Gastroesophageal sphincter (tissue), 4 donors: ENCODE measurements at regions not wholly inside any gene's neighbourhood (a gene's known extent, or its start where the extent isn't known, plus 50 kb on each side); places are given as distances from the start of the nearest gene placed in this dataset.
"Not testable (repeated sequence)": the region's sequence is repeated elsewhere in the genome, so short reads cannot be mapped to it uniquely, and the experiment has no call there.

Experiments used
- ATAC-seq: fragments of 150-250 bp; one replicate; pipeline ENCODE4 v1.9.1; 2016; ENCODE audit warnings: mild to moderate bottlenecking, moderate library complexity
- H3K27ac ChIP-seq, 4 donors: fragments of 200-600 bp; sonication (generic) in 3 of 4; 1 replicate in 3 of 4; 2 replicates in 1 of 4; pipeline ENCODE4 v1.5.1; 2016 to 2019
- H3K27me3 ChIP-seq: fragments of 200-600 bp; sonication (generic); one replicate; pipeline ENCODE4 v1.5.1; 2019
- H3K36me3 ChIP-seq, 2 donors: fragments of 200-600 bp; sonication (generic); one replicate each; pipeline ENCODE4 v1.5.1; 2019; ENCODE audit warnings: control low read depth in 1 of 2
- H3K4me1 ChIP-seq, 3 donors: fragments of 200-600 bp; sonication (generic); 1 replicate in 2 of 3; 2 replicates in 1 of 3; pipeline ENCODE4 v1.5.1; 2016 to 2019; ENCODE audit warnings: control low read depth in 2 of 3
- H3K4me3 ChIP-seq, 2 donors: fragments of 200-600 bp; sonication (generic); one replicate each; pipeline ENCODE4 v1.5.1; 2019; ENCODE audit warnings: mild to moderate bottlenecking in 1 of 2, moderate library complexity in 1 of 2
- H3K9me3 ChIP-seq, 3 donors: fragments of 200-600 bp; sonication (generic); one replicate each; pipeline ENCODE4 v1.5.1; 2017 to 2019; ENCODE audit warnings: control low read depth in 2 of 3
- EP300 ChIP-seq: sonication (generic); formaldehyde crosslinking; IDR thresholded peaks from one replicate; pipeline ENCODE4 v1.6.1; 2017; ENCODE audit warnings: antibody characterized with exemption, mild to moderate bottlenecking
- POLR2A ChIP-seq, 2 donors: fragments of 450-650 bp; IDR thresholded peaks; one replicate each; pipeline ENCODE4 v1.6.1; 2017; ENCODE audit warnings: antibody characterized with exemption in 2 of 2, mild to moderate bottlenecking in 2 of 2, moderate library complexity in 1 of 2
- POLR2AphosphoS5 ChIP-seq: sonication (generic); formaldehyde crosslinking; IDR thresholded peaks from one replicate; pipeline ENCODE4 v1.6.1; 2017; ENCODE audit warnings: antibody characterized with exemption
- WGBS, 2 donors: methylation state at CpG; one replicate each; pipeline ENCODE4 v1.1.5; 2018; ENCODE audit warnings: low coverage in 1 of 2; 5-methylcytosine and 5-hydroxymethylcytosine counted together
- TF ChIP-seq, protein P1 (sequence below), 4 experiments: fragments of 200-600 bp in 2 of 4; fragments of 450-650 bp in 2 of 4; sonication (generic) in 1 of 4; IDR thresholded peaks; one replicate each; pipeline ENCODE4 v1.5.1; 2017 to 2019; ENCODE audit warnings: antibody characterized with exemption in 4 of 4, mild to moderate bottlenecking in 2 of 4, moderate library complexity in 2 of 4

DNA sequence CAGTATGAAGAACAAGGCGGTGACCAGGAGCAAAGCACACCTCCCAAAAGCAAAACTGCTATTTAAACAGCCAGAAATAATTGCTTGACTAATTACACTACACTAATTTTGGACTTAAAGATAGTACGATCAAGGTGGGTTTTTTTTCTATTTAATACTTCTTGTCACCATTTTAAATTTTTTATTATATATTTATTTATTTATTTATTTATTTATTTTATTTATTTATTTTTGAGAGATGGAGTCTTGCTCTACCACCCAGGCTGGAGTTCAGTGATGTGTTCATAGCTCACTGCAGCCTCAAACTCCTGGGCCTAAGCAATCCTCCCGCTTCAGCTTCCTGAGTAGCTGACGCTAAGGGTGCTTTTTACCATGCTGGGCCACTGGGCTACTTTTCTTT lies 146.2 kb upstream of the IRX1 start:
- H3K36me3 ChIP-seq = no peaks in the 10 kb centered on the region
- H3K9me3 ChIP-seq = peaks cover 0 to 7% (median 0%) of the 10 kb centered on the region in 3 donors
- no peaks in the 10 kb centered on the region for H3K4me1 ChIP-seq
- H3K4me3 ChIP-seq = no peak overlapping the region
- ATAC-seq = no peak
- 50 to 92% methylated on average over 2 of the region's 4 CpGs for WGBS, 2 donors
- H3K27ac ChIP-seq = no peak overlapping the region
- no peak for TF ChIP-seq EP300
- TF ChIP-seq POLR2A (IDR thresholded peaks at IDR 0.05) = no peak
- TF ChIP-seq POLR2AphosphoS5 = no peak
- TF ChIP-seq, protein P1, sequence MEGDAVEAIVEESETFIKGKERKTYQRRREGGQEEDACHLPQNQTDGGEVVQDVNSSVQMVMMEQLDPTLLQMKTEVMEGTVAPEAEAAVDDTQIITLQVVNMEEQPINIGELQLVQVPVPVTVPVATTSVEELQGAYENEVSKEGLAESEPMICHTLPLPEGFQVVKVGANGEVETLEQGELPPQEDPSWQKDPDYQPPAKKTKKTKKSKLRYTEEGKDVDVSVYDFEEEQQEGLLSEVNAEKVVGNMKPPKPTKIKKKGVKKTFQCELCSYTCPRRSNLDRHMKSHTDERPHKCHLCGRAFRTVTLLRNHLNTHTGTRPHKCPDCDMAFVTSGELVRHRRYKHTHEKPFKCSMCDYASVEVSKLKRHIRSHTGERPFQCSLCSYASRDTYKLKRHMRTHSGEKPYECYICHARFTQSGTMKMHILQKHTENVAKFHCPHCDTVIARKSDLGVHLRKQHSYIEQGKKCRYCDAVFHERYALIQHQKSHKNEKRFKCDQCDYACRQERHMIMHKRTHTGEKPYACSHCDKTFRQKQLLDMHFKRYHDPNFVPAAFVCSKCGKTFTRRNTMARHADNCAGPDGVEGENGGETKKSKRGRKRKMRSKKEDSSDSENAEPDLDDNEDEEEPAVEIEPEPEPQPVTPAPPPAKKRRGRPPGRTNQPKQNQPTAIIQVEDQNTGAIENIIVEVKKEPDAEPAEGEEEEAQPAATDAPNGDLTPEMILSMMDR (IDR thresholded peaks at IDR 0.05) = no peak
- no peaks in the 10 kb centered on the region for H3K27me3 ChIP-seq

DNA sequence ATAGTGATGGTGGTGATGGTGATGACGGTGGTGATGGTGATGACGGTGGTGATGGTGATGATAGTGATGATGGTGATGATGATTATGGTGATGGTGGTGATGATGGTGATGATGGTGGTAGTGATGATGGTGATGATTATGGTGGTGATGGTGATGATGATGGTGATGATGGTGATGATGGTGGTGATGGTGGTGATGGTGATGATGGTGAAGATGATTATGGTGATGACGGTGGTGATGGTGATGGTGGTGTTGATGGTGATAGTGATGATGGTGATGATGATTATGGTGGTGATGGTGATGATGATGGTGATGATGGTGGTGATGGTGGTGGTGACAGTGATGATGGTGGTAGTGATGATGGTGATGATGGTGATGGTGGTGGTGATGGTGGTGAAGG lies 149.2 kb upstream of the IRX1 start:
- no peak for TF ChIP-seq POLR2AphosphoS5
- TF ChIP-seq POLR2A (IDR thresholded peaks at IDR 0.05) = no peak
- no peak for TF ChIP-seq EP300
- TF ChIP-seq, protein P1 (IDR thresholded peaks at IDR 0.05) = no peak
- Histone ChIP-seq H3K4me1 (no peaks in the 10 kb centered on the region), H3K27me3 (no peaks in the 10 kb centered on the region), H3K36me3 (no peaks in the 10 kb centered on the region), H3K27ac (no peak overlapping the region), H3K9me3 (peaks cover 0 to 7% (median 0%) of the 10 kb centered on the region in 3 donors), H3K4me3 (no peak overlapping the region)
- 59 to 63% methylated on average over 3 of the region's 3 CpGs for WGBS, 2 donors
- ATAC-seq = no peak

DNA sequence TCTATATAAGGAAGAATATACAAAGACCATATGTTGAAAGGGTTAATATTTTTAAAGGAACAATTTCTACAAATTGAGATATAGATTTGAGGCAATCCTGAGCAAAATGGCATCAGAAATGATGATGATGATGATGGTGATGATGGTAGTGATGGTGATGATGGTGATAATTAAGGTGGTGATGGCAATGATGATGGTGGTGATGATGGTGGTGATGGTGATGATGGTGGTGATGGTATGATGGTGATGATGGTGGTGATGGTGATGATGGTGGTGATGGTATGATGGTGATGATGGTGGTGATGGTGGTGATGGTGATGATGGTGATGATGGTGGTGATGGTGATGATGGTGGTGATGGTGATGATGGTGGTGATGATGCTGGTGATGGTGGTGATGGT lies 150.1 kb upstream of the IRX1 start:
- H3K36me3 ChIP-seq, H3K27me3 ChIP-seq, H3K9me3 ChIP-seq, H3K4me1 ChIP-seq, H3K4me3 ChIP-seq, ATAC-seq, H3K27ac ChIP-seq: not testable (repeated sequence)

DNA sequence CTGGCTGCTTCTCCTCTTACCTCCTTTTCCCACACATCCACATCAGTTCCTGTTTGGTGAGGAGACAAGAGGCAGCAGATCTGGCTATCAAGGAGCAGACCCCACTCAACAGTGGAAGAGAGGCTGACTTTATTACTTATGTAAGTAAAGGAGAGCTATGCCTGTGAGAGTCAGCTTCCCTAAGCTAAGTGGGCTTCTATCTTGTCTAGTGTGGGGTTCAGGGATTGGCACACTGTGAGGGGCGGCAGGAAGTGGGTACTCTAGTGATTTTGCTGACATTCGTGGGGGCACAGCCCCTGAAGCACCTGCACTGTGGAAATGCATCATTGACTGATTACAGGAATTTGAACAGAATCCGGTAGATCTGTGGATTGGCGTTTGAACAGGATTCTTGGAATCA lies 163.5 kb upstream of the IRX1 start:
- Histone ChIP-seq H3K27ac (no peak overlapping the region), H3K36me3 (no peaks in the 10 kb centered on the region), H3K4me3 (no peak overlapping the region), H3K9me3 (no peaks in the 10 kb centered on the region), H3K4me1 (no peaks in the 10 kb centered on the region), H3K27me3 (peaks cover 26% of the 10 kb centered on the region)
- TF ChIP-seq POLR2A (IDR thresholded peaks at IDR 0.05) (no peak), POLR2AphosphoS5 (no peak), EP300 (no peak)
- TF ChIP-seq, protein P1 (IDR thresholded peaks at IDR 0.05) = no peak
- 75 to 83% methylated on average over 2 to 4 of the region's 4 CpGs for WGBS, 2 donors
- ATAC-seq = no peak

DNA sequence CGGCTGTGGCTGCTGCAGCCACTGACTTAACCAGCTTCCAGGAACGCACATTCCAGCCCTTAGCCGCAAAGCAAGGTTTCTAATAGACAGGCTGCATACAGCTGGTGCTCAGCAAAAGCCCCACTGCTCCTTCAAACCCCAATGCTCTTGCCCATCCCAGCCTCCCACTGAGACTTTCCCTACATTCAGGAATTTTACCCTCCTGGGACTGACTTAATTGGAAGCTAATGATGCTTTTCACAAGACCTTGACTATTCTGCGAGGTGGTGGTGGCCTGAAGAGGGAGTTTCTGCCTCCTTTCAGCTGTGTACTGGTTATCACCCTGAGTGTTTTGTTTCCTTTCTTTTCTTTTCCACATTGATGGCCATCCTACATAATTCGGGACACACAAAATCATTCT lies 164.9 kb upstream of the IRX1 start:
- H3K27ac ChIP-seq = no peak overlapping the region
- 76 to 92% methylated on average over 2 to 4 of the region's 5 CpGs for WGBS, 2 donors
- no peaks in the 10 kb centered on the region for H3K36me3 ChIP-seq
- H3K9me3 ChIP-seq = no peaks in the 10 kb centered on the region
- H3K4me1 ChIP-seq = no peaks in the 10 kb centered on the region
- no peak for TF ChIP-seq POLR2A (IDR thresholded peaks at IDR 0.05)
- no peak for TF ChIP-seq POLR2AphosphoS5
- TF ChIP-seq EP300 = no peak
- TF ChIP-seq, protein P1 (IDR thresholded peaks at IDR 0.05) = no peak
- ATAC-seq = no peak
- peaks cover 26% of the 10 kb centered on the region for H3K27me3 ChIP-seq
- H3K4me3 ChIP-seq = no peak overlapping the region

DNA sequence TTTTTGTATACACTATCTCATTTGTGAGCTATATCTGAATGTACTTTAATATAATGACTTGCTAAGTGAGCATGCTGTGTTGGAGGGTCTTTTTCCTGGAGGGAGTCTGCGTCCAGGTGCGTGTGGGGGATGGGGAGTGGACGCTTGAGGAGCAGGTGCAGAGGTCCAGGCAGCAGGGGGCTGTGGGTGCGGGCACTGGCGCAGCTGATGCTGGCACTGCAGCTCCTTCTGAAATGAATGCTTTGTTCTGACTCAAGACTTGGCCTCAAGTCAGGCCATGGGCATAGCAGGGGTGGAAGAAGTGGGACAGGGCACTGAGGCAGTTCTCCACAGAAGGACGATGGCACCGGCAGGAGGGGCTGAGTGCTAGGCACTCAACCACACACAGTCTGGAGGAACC lies 165.7 kb upstream of the IRX1 start:
- H3K4me3 ChIP-seq = no peak overlapping the region
- H3K9me3 ChIP-seq = no peaks in the 10 kb centered on the region
- ATAC-seq = no peak
- peaks cover 26% of the 10 kb centered on the region for H3K27me3 ChIP-seq
- H3K36me3 ChIP-seq = no peaks in the 10 kb centered on the region
- TF ChIP-seq, protein P1 (IDR thresholded peaks at IDR 0.05) = no peak
- no peak for TF ChIP-seq EP300
- TF ChIP-seq POLR2A (IDR thresholded peaks at IDR 0.05) = no peak
- TF ChIP-seq POLR2AphosphoS5 = no peak
- H3K27ac ChIP-seq = no peak overlapping the region
- no CpG with 5 or more reads among the region's 7 CpGs for WGBS, 2 donors
- no peaks in the 10 kb centered on the region for H3K4me1 ChIP-seq
